Mesenchymal stem cell (in vitro differentiated cells and primary cell): ENCODE measurements at regions not wholly inside any gene's neighbourhood (a gene's known extent, or its start where the extent isn't known, plus 50 kb on each side); places are given as distances from the start of the nearest gene placed in this dataset.

Experiments used
- DNase-seq: peaks from one replicate; pipeline ENCODE4 v3.0.0-alpha.2; 2013
- H2AFZ ChIP-seq: one replicate; pipeline ENCODE4 v1.6.1; 2013; ENCODE audit warnings: low read depth, mild to moderate bottlenecking, control low read depth, inconsistent platforms, low read length, moderate library complexity
- H2AK5ac ChIP-seq: 2 replicates; pipeline ENCODE4 v1.6.1; 2013; ENCODE audit warnings: low read length, moderate library complexity, mild to moderate bottlenecking, inconsistent platforms; ENCODE audit not compliant: severe bottlenecking
- H2BK120ac ChIP-seq: one replicate; pipeline ENCODE4 v1.6.1; 2013; ENCODE audit warnings: low read depth, mild to moderate bottlenecking, inconsistent platforms, low read length, moderate library complexity
- H2BK12ac ChIP-seq, 2 experiments: one replicate each; pipeline ENCODE4 v1.6.1; 2013; ENCODE audit warnings: inconsistent platforms in 2 of 2, low read length in 2 of 2, mild to moderate bottlenecking in 2 of 2, moderate library complexity in 2 of 2, control low read depth in 1 of 2
- H2BK15ac ChIP-seq: one replicate; pipeline ENCODE4 v1.6.1; 2013; ENCODE audit warnings: mild to moderate bottlenecking, low read depth, inconsistent platforms; ENCODE audit not compliant: poor library complexity, severe bottlenecking
- H2BK5ac ChIP-seq: 2 replicates; pipeline ENCODE4 v1.6.1; 2013; ENCODE audit warnings: low read depth, mild to moderate bottlenecking, low read length, control low read depth, inconsistent platforms; ENCODE audit not compliant: poor library complexity, severe bottlenecking
- H3K14ac ChIP-seq, 2 experiments: one replicate each; pipeline ENCODE4 v1.6.1; 2013; ENCODE audit warnings: inconsistent platforms in 2 of 2, low read length in 2 of 2, control low read depth in 1 of 2, mild to moderate bottlenecking in 1 of 2, moderate library complexity in 1 of 2
- H3K18ac ChIP-seq, 2 experiments: one replicate each; pipeline ENCODE4 v1.6.1; 2013; ENCODE audit warnings: inconsistent platforms in 2 of 2, low read length in 2 of 2, control low read depth in 1 of 2, low read depth in 1 of 2, mild to moderate bottlenecking in 1 of 2
- H3K23ac ChIP-seq, 2 experiments: one replicate each; pipeline ENCODE4 v1.6.1; 2013; ENCODE audit warnings: inconsistent platforms in 2 of 2, low read length in 2 of 2, mild to moderate bottlenecking in 2 of 2, moderate library complexity in 2 of 2, control low read depth in 1 of 2
- H3K27ac ChIP-seq: 2 replicates; pipeline ENCODE4 v1.5.1; 2013; ENCODE audit warnings: mild to moderate bottlenecking, moderate library complexity, low read length, control low read depth, inconsistent platforms; ENCODE audit not compliant: poor library complexity, severe bottlenecking
- H3K27me3 ChIP-seq, 2 experiments: 2 replicates each; pipeline versions ENCODE4 v1.6.1 to v1.7.0; 2013; ENCODE audit warnings: low read length in 2 of 2, mild to moderate bottlenecking in 2 of 2, moderate library complexity in 2 of 2, control low read depth in 1 of 2, inconsistent platforms in 1 of 2; ENCODE audit not compliant: control insufficient read depth in 1 of 2, insufficient read depth in 1 of 2
- H3K36me3 ChIP-seq, 2 experiments: 2 replicates each; pipeline versions ENCODE4 v1.6.1 to v1.7.0; 2013; ENCODE audit warnings: low read length in 2 of 2, control low read depth in 1 of 2, inconsistent platforms in 1 of 2, low read depth in 1 of 2, mild to moderate bottlenecking in 1 of 2; ENCODE audit not compliant: insufficient read depth in 2 of 2, control insufficient read depth in 1 of 2
- H3K4ac ChIP-seq, 2 experiments: one replicate each; pipeline ENCODE4 v1.6.1; 2013; ENCODE audit warnings: inconsistent platforms in 2 of 2, low read length in 2 of 2, mild to moderate bottlenecking in 2 of 2, moderate library complexity in 2 of 2, control low read depth in 1 of 2, low read depth in 1 of 2
- H3K4me1 ChIP-seq: 2 replicates; pipeline ENCODE4 v1.6.1; 2013; ENCODE audit warnings: low read depth, low read length, control low read depth; ENCODE audit not compliant: control insufficient read depth, insufficient read depth
- H3K4me2 ChIP-seq: 2 replicates; pipeline ENCODE4 v1.6.1; 2013; ENCODE audit warnings: low read length, mild to moderate bottlenecking, inconsistent platforms; ENCODE audit not compliant: poor library complexity, severe bottlenecking
- H3K4me3 ChIP-seq, 2 experiments: 2 replicates each; pipeline versions ENCODE4 v1.5.1 to v1.7.0; 2013; ENCODE audit warnings: low read length in 2 of 2, mild to moderate bottlenecking in 2 of 2, control low read depth in 1 of 2, low read depth in 1 of 2; ENCODE audit not compliant: insufficient read depth in 1 of 2
- H3K79me1 ChIP-seq: replicated peaks from 2 replicates; pipeline ENCODE4 v1.6.1; 2013; ENCODE audit warnings: mild to moderate bottlenecking, control low read depth, low read length, inconsistent platforms; ENCODE audit not compliant: poor library complexity, severe bottlenecking
- H3K9ac ChIP-seq: 2 replicates; pipeline ENCODE4 v1.7.0; 2013; ENCODE audit warnings: mild to moderate bottlenecking, low read length, moderate library complexity
- H3K9me3 ChIP-seq: 2 replicates; pipeline ENCODE4 v1.7.0; 2013; ENCODE audit warnings: mild to moderate bottlenecking, low read length; ENCODE audit not compliant: control insufficient read depth
- H4K8ac ChIP-seq: one replicate; pipeline ENCODE4 v1.6.1; 2013; ENCODE audit warnings: inconsistent platforms, mild to moderate bottlenecking, low read length, moderate library complexity
- H4K91ac ChIP-seq: one replicate; pipeline ENCODE4 v1.6.1; 2013; ENCODE audit warnings: mild to moderate bottlenecking, low read length, inconsistent platforms
- WGBS: methylation state at CpG from one replicate; pipeline ENCODE4 v1.1.7; 2013; ENCODE audit warnings: mixed read lengths; 5-methylcytosine and 5-hydroxymethylcytosine counted together

- H4K8ac ChIP-seq, result no peak overlapping the region
- no peaks in the 10 kb centered on the region for H3K9me3 ChIP-seq
- no peaks in the 10 kb centered on the region for H3K27me3 ChIP-seq
- DNase-seq, result no peak
- no peak overlapping the region for H3K27ac ChIP-seq
- no peak overlapping the region for H2BK15ac ChIP-seq
- H3K4me3 ChIP-seq, result no peak overlapping the region
- H3K18ac ChIP-seq, result no peak overlapping the region
- H2AFZ ChIP-seq, result no peak overlapping the region
- no peak overlapping the region for H3K9ac ChIP-seq
- no peaks in the 10 kb centered on the region for H3K36me3 ChIP-seq
- H3K23ac ChIP-seq, result no peak overlapping the region
- H3K4ac ChIP-seq, result no peak overlapping the region
- H4K91ac ChIP-seq, result no peak overlapping the region
- no peaks in the 10 kb centered on the region for H3K4me1 ChIP-seq
- no peak overlapping the region for H2BK120ac ChIP-seq
- no peak overlapping the region for H2BK5ac ChIP-seq
- H2BK12ac ChIP-seq, result no peak overlapping the region
- H3K4me2 ChIP-seq, result no peak overlapping the region
- 87% methylated on average over 2 of the region's 2 CpGs for WGBS
- no peak overlapping the region for H2AK5ac ChIP-seq
- H3K14ac ChIP-seq, result no peak overlapping the region
- no peaks in the 10 kb centered on the region for H3K79me1 ChIP-seq
Measured at GRCh38 chr4:14299166-14299565, 671.6 kb upstream of the BOD1L1 start.

DNA sequence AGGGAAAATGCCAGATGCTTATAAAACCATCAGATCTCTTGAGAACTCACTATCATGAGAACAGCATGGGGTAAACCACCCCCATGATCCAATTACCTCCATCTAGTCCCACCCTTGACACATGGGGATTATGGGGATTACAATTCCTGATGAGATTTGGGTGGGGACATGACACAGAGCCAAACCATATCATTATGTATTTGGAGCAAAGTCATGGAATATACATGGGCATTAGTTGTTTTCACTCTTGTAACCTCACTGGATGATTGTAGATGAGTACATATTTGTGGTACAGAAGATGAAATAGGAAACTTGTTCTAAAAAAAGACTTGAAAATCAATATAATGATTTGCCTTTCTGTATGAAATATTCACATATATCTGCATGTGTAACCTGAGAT is 674.5 kb upstream of the BOD1L1 start:
- no peak overlapping the region for H2BK15ac ChIP-seq
- no peak overlapping the region for H3K4me3 ChIP-seq
- H4K8ac ChIP-seq, result no peak overlapping the region
- no peaks in the 10 kb centered on the region for H3K79me1 ChIP-seq
- no peaks in the 10 kb centered on the region for H3K27me3 ChIP-seq
- DNase-seq, result no peak
- no peak overlapping the region for H3K23ac ChIP-seq
- H2AK5ac ChIP-seq, result no peak overlapping the region
- no peaks in the 10 kb centered on the region for H3K36me3 ChIP-seq
- H3K4me1 ChIP-seq, result no peaks in the 10 kb centered on the region
- no peak overlapping the region for H3K4ac ChIP-seq
- H2BK5ac ChIP-seq, result no peak overlapping the region
- H3K9ac ChIP-seq, result no peak overlapping the region
- H4K91ac ChIP-seq, result no peak overlapping the region
- no peak overlapping the region for H3K27ac ChIP-seq
- H3K14ac ChIP-seq, result no peak overlapping the region
- no peak overlapping the region for H3K18ac ChIP-seq
- H2BK120ac ChIP-seq, result no peak overlapping the region
- H2BK12ac ChIP-seq, result no peak overlapping the region
- H3K4me2 ChIP-seq, result no peak overlapping the region
- H3K9me3 ChIP-seq, result no peaks in the 10 kb centered on the region
- no peak overlapping the region for H2AFZ ChIP-seq

DNA sequence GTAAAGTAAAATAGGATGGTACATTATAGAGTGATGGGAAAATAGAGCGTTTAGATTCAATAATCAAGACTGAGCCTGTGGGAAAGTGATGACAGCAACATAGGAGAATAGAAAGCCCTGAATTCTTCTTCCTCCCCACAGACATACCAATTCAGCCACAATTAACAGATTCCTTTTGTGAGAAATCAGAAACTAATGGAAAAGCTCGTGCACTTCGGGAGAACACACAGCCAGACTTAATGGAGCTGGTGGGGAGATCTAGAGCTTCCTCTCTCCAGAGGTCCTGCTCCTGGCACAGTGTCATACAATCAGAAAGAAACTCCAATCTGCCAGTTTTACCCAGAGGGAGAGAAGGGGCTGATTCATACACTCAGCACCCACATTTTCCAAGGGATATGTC is 676.3 kb upstream of the BOD1L1 start:
- Histone ChIP-seq H3K14ac (no peak overlapping the region), H3K4me2 (no peak overlapping the region), H3K9ac (no peak overlapping the region), H3K27me3 (no peaks in the 10 kb centered on the region), H4K8ac (no peak overlapping the region), H2AFZ (no peak overlapping the region), H2BK120ac (no peak overlapping the region), H2BK5ac (no peak overlapping the region), H3K4me1 (no peaks in the 10 kb centered on the region), H2AK5ac (no peak overlapping the region), H3K79me1 (no peaks in the 10 kb centered on the region), H3K27ac (no peak overlapping the region), H4K91ac (no peak overlapping the region), H3K4ac (no peak overlapping the region), H3K9me3 (no peaks in the 10 kb centered on the region), H3K18ac (no peak overlapping the region), H3K4me3 (no peak overlapping the region), H3K36me3 (no peaks in the 10 kb centered on the region), H3K23ac (no peak overlapping the region), H2BK12ac (no peak overlapping the region), H2BK15ac (no peak overlapping the region)
- WGBS, result 86% methylated on average over 3 of the region's 3 CpGs
- no peak for DNase-seq

GRCh38 chr4:14308229-14308651 is 680.7 kb upstream of the BOD1L1 start:
- no peak for DNase-seq
- H2AFZ ChIP-seq, result no peak overlapping the region
- H2BK12ac ChIP-seq, result no peak overlapping the region
- H2AK5ac ChIP-seq, result no peak overlapping the region
- no peaks in the 10 kb centered on the region for H3K36me3 ChIP-seq
- H3K4ac ChIP-seq, result no peak overlapping the region
- no peak overlapping the region for H2BK5ac ChIP-seq
- H3K23ac ChIP-seq, result no peak overlapping the region
- no peaks in the 10 kb centered on the region for H3K27me3 ChIP-seq
- no peaks in the 10 kb centered on the region for H3K9me3 ChIP-seq
- no peak overlapping the region for H3K18ac ChIP-seq
- no peak overlapping the region for H4K8ac ChIP-seq
- H3K4me1 ChIP-seq, result no peaks in the 10 kb centered on the region
- H4K91ac ChIP-seq, result no peak overlapping the region
- no peak overlapping the region for H3K9ac ChIP-seq
- no peak overlapping the region for H3K27ac ChIP-seq
- no peak overlapping the region for H3K14ac ChIP-seq
- no peak overlapping the region for H3K4me2 ChIP-seq
- H2BK15ac ChIP-seq, result no peak overlapping the region
- no peaks in the 10 kb centered on the region for H3K79me1 ChIP-seq
- no peak overlapping the region for H3K4me3 ChIP-seq
- H2BK120ac ChIP-seq, result no peak overlapping the region
